IPS-18c (cell line): ENCODE measurements at regions not wholly inside any gene's neighbourhood (a gene's known extent, or its start where the extent isn't known, plus 50 kb on each side); places are given as distances from the start of the nearest gene placed in this dataset.
"Not testable (repeated sequence)": the region's sequence is repeated elsewhere in the genome, so short reads cannot be mapped to it uniquely, and the experiment has no call there.

Experiments
- H3K4me3 ChIP-seq: 2 replicates; pipeline ENCODE4 v1.7.0; 2013; ENCODE audit warnings: low read depth, mild to moderate bottlenecking, low read length, moderate library complexity; ENCODE audit not compliant: insufficient read depth
- H3K9me3 ChIP-seq: one replicate; pipeline ENCODE4 v1.6.1; 2013; ENCODE audit warnings: mild to moderate bottlenecking, low read length, moderate library complexity; ENCODE audit not compliant: control insufficient read depth, insufficient read depth

DNA sequence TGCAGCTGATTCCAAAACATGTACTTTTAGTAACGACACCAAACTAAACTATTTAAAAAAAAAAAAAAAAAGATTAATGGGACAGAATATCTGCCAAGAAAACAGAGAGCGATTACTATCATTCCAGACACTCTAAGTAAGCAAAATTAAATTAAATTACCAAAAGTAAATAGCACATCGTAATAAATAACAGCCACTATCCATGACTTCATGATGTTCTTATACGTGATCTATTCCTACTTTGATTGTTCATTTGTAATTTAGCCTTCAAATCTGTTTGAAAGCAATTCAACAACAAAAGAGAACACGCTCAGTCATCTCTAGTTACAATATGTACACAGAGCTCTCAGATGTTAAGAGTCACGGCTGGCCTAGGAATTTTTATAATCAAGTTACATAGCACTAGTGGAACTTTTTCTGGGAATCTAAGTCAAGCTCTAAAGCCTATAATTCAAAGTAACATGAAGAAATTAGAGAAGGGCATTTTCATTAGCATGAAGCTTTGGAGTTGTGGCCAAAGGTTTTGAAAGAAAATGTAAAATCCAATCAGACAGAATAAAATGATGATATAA, 241.7 kb upstream of the NEBL start:
- Histone ChIP-seq H3K4me3 (no peak overlapping the region), H3K9me3 (no peaks in the 10 kb centered on the region)

DNA sequence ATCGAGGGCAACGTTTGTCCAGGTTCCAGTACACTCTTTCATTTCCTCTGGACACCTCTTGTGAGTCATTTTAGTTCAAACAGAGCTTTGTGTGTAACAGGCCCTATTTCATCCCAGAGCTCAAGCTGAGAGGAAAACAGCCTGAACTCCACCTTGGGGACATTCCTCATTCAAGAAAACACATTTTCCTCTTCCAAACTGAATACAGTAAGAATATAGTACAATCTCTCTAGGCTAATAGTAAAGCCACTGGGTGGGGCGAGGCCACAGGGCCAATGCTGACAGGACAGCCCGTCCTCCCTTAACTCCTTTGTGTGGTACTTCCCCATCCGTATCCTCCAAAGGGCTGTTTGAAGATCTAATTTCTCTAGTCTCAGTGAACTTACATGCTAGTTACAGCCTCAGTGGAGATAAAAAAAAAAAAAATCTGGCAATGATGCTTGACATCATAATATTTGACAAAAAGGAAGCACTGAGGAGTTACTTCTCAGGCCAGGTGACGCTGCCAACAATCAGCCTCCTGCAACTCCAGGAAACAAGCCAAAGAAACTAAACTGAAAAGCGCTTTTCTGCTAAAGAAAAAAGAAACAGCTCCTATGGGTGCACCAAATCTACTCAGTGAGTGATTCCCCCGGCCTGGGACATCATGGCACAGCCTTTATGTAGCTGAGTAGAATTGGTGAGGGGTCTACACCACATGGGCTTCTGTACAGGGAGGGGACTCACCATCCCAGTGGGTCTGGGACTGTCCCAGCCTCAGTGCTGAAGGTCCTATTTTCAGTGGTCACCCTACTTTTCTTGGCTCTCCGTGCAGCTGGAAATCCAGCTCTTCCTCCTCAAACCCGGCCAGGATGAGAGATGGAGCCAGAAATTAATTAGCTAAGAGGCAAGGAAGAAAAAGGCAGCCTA, 238.2 kb upstream of the NEBL start:
- no peak overlapping the region for H3K4me3 ChIP-seq
- no peaks in the 10 kb centered on the region for H3K9me3 ChIP-seq

DNA sequence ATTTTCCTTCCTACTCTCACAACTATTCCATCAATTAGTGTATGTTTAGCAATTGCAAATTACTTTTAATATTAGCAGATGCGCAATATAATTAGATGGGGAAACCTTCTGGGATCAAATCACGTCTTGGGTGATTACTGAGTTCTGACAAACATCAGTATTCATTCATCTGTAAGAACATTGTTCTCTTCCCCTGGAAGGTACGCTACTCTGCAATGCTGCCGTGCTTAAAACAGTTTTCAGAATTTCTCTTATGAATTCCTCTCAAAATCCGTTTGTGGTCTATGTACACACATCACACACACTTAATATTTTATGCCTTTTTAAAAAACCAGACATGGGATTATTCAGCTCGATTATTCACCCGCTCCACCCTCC, 237.5 kb upstream of the NEBL start:
- no peak overlapping the region for H3K4me3 ChIP-seq
- no peaks in the 10 kb centered on the region for H3K9me3 ChIP-seq

DNA sequence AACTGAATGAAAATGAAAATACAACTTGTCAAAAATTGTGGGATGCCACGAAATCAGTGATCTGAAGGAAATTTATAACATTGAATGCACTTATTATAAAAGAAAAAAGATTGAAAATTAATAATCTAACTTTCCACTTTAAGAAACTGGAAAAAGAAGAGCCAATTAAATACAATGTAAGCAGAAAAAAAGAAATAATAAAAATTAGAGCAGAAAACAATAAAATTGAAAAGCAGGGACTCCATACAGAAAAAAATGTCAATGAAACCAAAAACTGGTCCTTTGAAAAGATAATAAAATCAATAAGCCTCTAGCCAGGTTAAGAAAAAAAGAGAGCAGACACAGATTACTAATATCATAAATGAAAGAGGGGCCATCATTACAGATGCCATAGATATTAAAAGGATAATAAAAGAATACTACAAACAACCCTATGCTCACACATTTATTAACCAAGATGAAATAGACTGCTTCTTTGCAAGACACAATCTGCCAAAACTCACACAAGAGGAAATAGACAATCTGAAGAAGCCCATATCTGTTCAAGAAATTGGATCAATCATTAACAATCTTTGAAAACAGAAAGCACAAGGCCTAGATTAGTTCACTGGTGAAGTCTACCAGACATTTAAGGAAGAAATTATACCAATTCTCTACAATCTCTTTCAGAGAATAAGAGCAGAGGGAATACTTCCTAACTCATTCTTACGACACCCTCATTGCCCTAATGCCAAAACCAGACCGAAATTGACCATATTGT, 233.8 kb upstream of the NEBL start:
- H3K4me3 ChIP-seq = no peak overlapping the region
- no peaks in the 10 kb centered on the region for H3K9me3 ChIP-seq

DNA sequence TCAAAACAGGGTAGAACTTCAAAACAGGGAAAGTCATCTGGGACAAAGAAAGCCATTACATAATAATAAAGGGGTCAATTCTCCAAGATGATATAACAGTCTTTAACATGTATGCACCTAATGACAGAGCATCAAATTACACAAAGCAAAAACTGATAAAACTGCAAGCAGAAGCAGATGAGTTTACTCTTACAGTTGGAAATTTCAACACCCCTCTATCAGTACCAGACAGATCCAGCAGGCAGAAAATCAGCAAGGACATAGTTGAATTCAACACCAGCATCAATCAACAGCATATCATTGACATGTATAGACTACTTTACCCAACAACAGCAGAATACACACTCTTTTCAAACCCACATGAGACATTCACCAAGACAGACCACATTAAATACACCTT, 233.0 kb upstream of the NEBL start:
- Histone ChIP-seq H3K4me3 (no peak overlapping the region), H3K9me3 (no peaks in the 10 kb centered on the region)

DNA sequence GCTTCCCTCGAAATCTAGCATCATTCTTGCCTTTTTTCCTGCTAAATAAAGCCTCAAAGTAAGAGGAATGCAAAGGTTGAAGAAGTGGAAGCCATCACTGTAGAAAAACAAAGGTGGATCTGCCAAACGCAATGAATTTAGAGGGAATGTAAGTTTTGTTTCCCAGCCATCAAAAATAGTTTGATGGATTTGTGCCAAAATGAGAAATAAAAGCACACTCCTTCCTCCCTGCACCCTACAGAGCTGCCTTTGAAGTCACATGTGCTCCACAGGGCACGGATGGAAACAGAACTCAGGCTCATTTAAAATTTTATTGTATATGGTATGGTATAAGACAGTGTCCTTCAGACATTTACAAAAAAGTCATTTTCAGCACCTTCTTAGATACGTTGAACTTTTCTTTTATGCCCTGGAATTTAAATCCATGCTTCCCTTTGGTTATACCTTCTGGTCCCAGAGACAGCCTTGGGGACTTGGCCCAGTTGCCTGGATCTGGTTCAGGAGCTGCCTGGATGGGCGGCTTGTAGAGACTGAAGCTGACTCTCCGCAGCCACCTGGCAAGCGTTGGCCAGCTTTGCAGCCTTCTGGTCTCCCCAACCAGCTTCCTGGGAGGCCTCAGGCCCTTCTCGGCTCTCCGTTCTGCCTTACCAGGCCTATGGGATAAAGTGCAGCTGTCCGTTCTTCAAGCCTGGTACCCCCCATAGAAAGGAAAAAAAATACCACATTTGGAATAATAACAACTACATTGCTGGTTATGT, 228.5 kb upstream of the NEBL start:
- no peaks in the 10 kb centered on the region for H3K9me3 ChIP-seq
- no peak overlapping the region for H3K4me3 ChIP-seq

DNA sequence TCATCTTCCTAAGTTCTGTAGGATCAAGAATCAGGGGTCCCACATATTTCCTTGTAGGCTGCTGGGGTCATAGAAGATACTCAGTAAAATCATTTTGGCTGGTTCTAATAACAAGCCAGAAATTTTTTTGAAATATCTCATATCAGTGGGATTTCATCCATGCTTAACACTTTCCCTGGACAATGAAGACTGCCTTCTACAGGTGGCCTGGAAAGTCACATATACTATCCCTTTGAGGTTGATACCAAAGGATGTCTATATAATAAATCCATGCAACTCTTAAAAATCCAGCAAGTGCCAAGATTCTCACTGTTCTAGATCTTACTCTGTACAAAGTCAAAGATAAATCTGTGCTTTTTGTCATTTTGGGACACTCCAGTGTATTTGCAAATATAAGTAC, 225.8 kb upstream of the NEBL start:
- H3K4me3 ChIP-seq = no peak overlapping the region
- H3K9me3 ChIP-seq = no peaks in the 10 kb centered on the region

DNA sequence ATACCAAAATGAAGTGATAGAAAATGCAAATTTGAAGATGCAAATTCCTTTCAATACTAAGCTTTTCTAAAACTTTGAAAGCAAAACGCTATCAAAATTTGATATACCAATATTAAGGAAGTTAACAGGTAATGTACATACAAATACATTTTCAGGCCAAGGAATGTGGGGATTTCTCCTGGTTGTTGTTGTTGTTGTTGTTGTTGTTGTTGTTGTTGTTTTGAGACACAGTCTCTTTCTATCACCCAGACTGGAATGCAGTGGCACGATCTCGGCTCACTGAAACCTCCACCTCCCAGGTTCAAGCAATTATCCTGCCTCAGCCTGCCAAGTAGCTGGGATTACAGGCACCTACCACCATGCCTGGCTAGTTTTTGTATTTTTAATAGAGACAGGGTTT, 224.7 kb upstream of the NEBL start:
- H3K4me3 ChIP-seq, H3K9me3 ChIP-seq: not testable (repeated sequence)

DNA sequence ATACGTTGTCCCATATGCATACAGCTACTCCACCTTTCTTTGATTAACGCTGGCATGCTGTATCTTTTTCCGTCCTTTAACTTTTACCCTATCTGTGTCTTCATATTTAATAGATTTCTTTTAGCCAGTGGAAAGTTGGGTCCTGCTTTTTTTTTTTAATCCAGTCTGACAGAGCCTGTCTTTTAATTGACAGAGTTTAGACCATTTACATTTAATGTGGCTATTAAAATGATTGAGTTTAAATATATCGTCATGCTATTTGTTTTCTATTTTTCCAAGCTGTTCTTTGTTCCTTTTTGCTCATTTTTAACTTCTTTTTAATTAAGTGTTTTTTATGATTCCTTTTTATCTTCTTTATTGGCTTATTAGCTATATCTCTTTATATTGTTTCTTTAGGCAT, 217.6 kb upstream of the NEBL start:
- Histone ChIP-seq H3K4me3 (no peak overlapping the region), H3K9me3 (no peaks in the 10 kb centered on the region)

DNA sequence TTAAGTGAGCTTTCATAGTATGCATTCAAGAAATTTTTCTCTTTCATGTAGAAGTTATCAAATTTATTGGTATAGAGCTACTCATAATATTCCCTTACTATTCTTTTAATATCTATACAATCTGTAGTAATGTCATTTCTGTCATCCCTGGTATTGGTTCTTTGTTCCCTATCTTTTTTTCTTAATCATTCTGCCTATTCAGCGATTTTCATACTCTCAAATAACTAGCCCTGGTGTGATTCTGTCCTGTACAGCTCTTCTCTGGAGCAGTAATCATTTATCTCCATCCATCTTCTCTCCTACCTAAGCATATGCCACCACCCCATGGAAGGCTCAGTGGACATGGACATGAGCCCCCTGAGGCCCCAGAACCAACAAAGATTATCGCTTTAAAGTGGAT, 213.2 kb upstream of the NEBL start:
- peaks cover 2% of the 10 kb centered on the region for H3K9me3 ChIP-seq

DNA sequence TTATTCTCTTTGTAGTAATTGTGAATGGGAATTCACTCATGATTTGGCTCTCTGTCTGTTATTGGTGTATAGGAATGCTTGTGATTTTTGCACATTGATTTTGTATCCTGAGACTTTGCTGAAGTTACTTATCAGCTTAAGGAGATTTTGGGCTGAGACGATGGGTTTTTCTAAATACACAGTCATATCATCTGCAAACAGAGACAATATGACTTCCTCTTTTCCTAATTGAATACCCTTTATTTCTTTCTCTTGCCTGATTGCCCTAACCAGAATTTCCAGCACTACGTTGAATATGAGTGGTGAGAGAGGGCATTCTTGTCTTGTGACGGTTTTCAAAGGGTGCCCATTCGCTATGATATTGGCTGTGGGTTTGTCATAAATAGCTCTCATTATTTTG, 209.8 kb upstream of the NEBL start:
- H3K9me3 ChIP-seq, H3K4me3 ChIP-seq: not testable (repeated sequence)

More for the DNA sequence above, 213.2 kb upstream of the NEBL start:
- no peak overlapping the region for H3K4me3 ChIP-seq

DNA sequence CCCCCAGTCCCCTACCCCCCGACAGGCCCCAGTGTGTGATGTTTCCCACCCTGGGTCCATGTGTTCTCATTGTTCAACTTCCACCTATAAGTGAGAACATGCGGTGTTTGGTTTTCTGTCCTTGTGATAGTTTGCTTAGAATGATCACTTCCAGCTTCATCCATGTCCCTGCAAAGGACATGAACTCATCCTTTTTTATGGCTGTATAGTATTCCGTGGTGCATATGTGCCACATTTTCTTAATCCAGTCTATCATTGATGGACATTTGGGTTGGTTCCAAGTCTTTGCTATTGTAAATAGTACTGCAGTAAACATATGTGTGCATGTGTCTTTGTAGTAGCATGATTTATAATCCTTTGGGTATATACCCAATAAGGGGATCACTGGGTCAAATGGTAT, 208.2 kb upstream of the NEBL start:
- H3K9me3 ChIP-seq, H3K4me3 ChIP-seq: not testable (repeated sequence)

DNA sequence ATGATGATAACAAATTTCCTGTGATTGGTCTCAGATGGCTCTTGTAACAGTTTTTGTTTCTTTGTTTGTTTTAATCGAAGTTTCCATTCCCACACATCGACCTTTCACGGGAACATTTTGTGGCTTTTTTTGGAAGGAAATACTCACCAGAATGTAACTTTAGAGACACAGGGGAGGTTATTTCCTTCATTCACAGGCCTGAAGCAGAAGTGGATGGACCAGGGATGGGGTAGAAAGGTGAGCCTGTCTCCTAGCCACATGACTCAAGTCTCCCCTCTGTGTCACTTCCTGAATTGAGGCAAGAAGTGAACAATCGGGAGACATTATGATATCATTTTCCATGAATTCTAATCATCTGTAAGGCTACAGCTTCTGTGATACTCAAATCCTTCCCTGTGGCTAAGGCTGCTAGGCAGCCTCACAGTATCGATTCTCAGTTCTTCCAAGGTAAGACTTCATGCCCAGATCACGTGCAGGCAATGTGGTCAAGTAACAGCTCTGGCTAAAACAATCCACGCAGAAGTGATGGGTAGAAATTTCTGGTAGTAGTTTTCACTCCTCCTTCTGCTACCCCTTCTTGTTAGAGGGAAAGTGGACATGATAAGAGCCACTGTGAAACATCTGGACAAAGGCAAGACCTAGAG, 203.9 kb upstream of the NEBL start:
- Histone ChIP-seq H3K9me3 (no peaks in the 10 kb centered on the region), H3K4me3 (no peak overlapping the region)

DNA sequence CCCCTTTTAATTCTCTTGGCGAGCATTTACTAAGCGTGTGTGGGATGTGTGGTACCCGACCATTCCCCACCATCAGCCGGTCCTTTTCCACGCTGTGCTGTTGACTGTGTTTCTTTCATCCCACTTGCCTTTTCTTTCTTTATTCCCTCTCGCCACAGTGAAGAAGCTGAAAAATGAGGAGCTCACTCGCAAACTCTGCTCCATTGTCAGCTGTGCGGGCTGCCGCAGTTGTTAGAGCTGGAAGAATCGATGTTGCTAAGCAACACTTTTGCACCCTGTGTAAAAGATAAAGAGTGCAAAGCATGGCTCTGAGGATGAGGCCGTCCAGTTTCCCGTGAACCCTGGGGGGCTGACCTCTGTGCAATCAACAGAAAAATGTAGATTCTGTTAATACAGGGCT, 203.1 kb upstream of the NEBL start:
- Histone ChIP-seq H3K9me3 (no peaks in the 10 kb centered on the region), H3K4me3 (no peak overlapping the region)

DNA sequence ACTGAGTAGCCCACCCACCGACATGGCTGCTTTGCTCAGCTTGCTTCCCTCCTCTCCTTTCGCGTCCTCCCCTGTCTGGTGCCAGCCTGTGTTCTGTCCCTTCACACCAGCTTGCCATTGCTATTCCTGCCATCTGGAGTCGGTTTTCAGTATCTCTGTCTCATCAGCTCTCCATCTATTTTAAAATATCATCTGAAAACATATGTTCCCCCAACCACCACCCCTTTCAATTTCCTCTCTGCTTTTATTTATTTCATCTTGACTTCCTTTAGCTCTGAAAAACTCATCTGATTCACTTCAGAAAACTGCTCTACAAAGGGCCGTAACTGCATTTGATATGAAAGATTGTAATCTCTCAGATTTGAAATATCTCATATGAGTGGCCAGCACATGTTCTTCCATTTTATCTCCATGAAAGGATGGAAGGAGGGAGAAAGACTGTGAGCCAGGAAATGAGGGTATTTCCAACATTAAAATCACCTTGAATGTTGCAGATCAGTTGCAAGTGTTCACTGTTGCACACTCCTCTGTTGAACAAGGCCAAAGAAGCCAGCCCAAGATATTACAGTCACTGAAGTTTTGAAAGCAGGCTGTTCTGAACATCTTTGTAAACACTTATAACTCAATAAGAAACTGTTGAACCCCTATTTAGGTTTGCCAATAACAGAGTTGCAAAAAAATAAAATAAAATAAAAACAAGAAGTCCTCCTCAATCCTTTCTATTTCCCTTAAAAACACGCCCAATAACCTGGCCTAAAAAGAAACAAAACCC, 202.4 kb upstream of the NEBL start:
- Histone ChIP-seq H3K4me3 (no peak overlapping the region), H3K9me3 (no peaks in the 10 kb centered on the region)

DNA sequence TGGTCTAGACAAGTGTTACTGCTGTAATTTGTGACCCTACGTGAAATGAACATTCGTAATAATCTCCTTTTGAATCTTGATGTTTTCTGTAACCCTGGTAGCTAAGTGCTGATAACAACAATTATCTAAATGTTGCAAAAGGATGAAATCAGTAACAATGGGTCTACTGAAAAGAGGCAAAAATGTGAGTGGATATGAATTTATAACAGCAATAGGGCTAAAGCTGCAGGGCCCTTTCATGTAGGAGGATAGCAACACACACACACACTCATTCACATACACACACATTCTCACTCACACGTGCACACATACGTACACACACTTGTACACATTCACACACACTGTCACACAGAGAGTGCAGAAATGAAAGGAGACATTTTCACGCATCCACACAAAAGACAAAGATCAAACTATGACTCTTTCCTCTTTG, 200.8 kb upstream of the NEBL start:
- H3K9me3 ChIP-seq = no peaks in the 10 kb centered on the region
- H3K4me3 ChIP-seq = no peak overlapping the region
